Upper lobe of right lung (tissue), 1 donor: ENCODE measurements at regions not wholly inside any gene's neighbourhood (a gene's known extent, or its start where the extent isn't known, plus 50 kb on each side); places are given as distances from the start of the nearest gene placed in this dataset.
"Not testable (repeated sequence)": the region's sequence is repeated elsewhere in the genome, so short reads cannot be mapped to it uniquely, and the experiment has no call there.

Experiments
- ATAC-seq: fragments of 200-7000 bp; cut with Tn5 transposase; one replicate; pipeline ENCODE4 v1.9.1; 2020; ENCODE audit warnings: mild to moderate bottlenecking, moderate library complexity
- DNase-seq: peaks from one replicate; pipeline ENCODE4 v3.0.0-alpha.2; 2020
- H3K27ac ChIP-seq: fragments of 200-600 bp; one replicate; pipeline ENCODE4 v1.8.0; 2022
- H3K27me3 ChIP-seq: fragments of 200-600 bp; one replicate; pipeline ENCODE4 v1.8.0; 2022; ENCODE audit warnings: mild to moderate bottlenecking
- H3K36me3 ChIP-seq: fragments of 200-600 bp; one replicate; pipeline ENCODE4 v1.8.0; 2022
- H3K4me1 ChIP-seq: fragments of 200-600 bp; one replicate; pipeline ENCODE4 v1.8.0; 2022
- H3K4me3 ChIP-seq: fragments of 200-600 bp; one replicate; pipeline ENCODE4 v1.8.0; 2022; ENCODE audit warnings: mild to moderate bottlenecking
- H3K9me3 ChIP-seq: fragments of 200-600 bp; one replicate; pipeline ENCODE4 v1.8.0; 2022
- CTCF ChIP-seq: fragments of 200-600 bp; IDR thresholded peaks from one replicate; pipeline ENCODE4 v1.8.0; 2022; ENCODE audit warnings: antibody characterized with exemption
- intact Hi-C: fragments of 100-400 bp; cut with DNase I; formaldehyde crosslinking; loops from one replicate; pipeline ENCODE4 v1.11.0; 2022
- donor health status: DM: no; HTN: yes; CAD: no; lungs with severe emphysema.

GRCh38 chrX:121374471-121374870 is 327.1 kb downstream of the GLUD2 start:
- Histone ChIP-seq H3K36me3 (no peaks in the 10 kb centered on the region), H3K9me3 (no peaks in the 10 kb centered on the region), H3K27me3 (no peaks in the 10 kb centered on the region), H3K27ac (no peak overlapping the region), H3K4me1 (no peaks in the 10 kb centered on the region), H3K4me3 (no peak overlapping the region)
- intact Hi-C loops = no loop called here
- no peak for TF ChIP-seq CTCF
- ATAC-seq (no peak), DNase-seq (no peak)

DNA sequence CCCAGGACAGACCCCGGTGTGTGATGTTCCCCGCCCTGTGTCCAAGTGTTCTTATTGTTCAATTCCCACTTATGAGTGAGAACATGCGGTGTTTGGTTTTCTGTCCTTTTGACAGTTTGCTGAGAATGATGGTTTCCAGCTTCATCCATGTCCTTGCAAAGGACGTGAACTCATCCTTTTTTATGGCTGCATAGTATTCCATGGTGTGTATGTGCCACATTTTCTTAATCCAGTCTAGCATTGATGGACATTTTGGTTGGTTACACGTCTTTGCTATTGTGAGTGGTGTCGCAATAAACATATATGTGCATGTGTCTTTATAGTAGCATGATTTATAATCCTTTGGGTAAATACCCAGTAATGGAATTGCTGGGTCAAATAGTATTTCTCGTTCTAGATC is 334.5 kb downstream of the GLUD2 start:
- H3K36me3 ChIP-seq, DNase-seq, ATAC-seq, H3K9me3 ChIP-seq, H3K27me3 ChIP-seq, H3K27ac ChIP-seq, H3K4me1 ChIP-seq, H3K4me3 ChIP-seq, intact Hi-C loops: not testable (repeated sequence)

- Histone ChIP-seq H3K4me1 (no peaks in the 10 kb centered on the region), H3K4me3 (no peak overlapping the region), H3K27me3 (no peaks in the 10 kb centered on the region), H3K36me3 (no peaks in the 10 kb centered on the region), H3K9me3 (no peaks in the 10 kb centered on the region), H3K27ac (no peak overlapping the region)
- intact Hi-C loops = no loop called here
- ATAC-seq (no peak), DNase-seq (no peak)
- no peak for TF ChIP-seq CTCF
Observed at GRCh38 chrX:121389976-121390714, 342.7 kb downstream of the GLUD2 start.

GRCh38 chrX:121405826-121406225 is 358.4 kb downstream of the GLUD2 start:
- intact Hi-C loops = no loop called here
- Histone ChIP-seq H3K4me1 (no peaks in the 10 kb centered on the region), H3K27ac (no peak overlapping the region), H3K4me3 (no peak overlapping the region), H3K27me3 (no peaks in the 10 kb centered on the region), H3K36me3 (no peaks in the 10 kb centered on the region), H3K9me3 (no peaks in the 10 kb centered on the region)
- ATAC-seq = no peak
- DNase-seq = no peak
- no peak for TF ChIP-seq CTCF

DNA sequence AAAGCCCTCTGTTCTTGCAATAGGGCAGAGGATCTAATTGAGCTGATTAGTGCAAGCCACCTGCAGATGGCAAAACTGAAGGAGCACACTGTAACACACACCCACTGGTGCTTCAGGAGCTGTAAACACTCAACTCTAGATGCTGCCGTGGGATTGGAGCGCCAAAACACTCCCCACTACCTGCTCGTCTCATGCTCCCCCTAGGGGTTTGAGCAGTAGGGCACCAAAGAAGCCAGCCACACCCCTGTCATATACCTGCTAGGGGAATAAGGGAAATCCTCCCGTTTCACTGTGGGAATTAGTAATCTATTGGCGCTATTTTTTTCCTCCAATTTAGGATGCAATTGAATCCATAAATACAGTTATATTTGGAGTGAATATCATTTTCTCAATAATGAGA is 360.2 kb downstream of the GLUD2 start:
- Histone ChIP-seq H3K27ac (no peak overlapping the region), H3K4me3 (no peak overlapping the region), H3K36me3 (no peaks in the 10 kb centered on the region), H3K9me3 (no peaks in the 10 kb centered on the region), H3K27me3 (no peaks in the 10 kb centered on the region), H3K4me1 (no peaks in the 10 kb centered on the region)
- DNase-seq = no peak
- no peak for ATAC-seq
- intact Hi-C loops = no loop called here
- TF ChIP-seq CTCF = no peak

DNA sequence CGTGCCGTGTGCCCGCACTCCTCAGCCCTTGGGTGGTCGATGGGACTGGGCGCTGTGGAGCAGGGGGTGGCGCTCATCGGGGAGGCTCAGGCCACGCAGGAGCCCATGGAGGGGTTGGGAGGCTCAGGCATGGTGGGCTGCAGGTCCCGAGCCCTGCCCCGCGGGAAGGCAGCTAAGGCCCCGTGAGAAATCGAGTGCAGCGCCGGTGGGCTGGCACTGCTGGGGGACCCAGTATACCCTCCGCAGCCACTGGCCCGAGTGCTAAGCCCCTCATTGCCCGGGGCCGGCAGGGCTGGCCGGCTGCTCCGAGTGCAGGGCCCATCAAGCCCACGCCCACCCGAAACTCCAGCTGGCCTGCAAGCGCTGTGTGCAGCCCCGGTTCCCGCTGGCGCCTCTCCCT is 384.1 kb downstream of the GLUD2 start:
- H3K4me3 ChIP-seq, H3K9me3 ChIP-seq, H3K27me3 ChIP-seq, DNase-seq, intact Hi-C loops, H3K27ac ChIP-seq, H3K36me3 ChIP-seq, ATAC-seq, H3K4me1 ChIP-seq: not testable (repeated sequence)

GRCh38 chrX:121433289-121433688 is 385.9 kb downstream of the GLUD2 start:
- DNase-seq (no peak), ATAC-seq (no peak)
- no peaks in the 10 kb centered on the region for H3K9me3 ChIP-seq

DNA sequence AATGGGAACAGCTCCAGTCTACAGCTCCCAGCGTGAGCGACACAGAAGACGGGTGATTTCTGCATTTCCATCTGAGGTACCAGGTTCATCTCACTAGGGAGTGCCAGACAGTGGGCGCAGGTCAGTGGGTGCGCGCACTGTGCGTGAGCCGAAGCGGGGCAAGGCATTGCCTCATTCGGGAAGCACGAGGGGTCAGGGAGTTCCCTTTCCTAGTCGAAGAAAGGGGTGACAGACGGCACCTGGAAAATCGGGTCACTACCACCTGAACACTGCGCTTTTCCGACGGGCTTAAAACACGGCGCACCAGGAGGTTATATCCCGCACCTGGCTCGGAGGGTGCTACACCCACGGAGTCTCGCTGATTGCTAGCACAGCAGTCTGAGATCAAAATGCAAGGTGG is 390.3 kb downstream of the GLUD2 start:
- H3K9me3 ChIP-seq, H3K36me3 ChIP-seq, H3K4me3 ChIP-seq, H3K4me1 ChIP-seq, intact Hi-C loops, DNase-seq, H3K27ac ChIP-seq, ATAC-seq, H3K27me3 ChIP-seq: not testable (repeated sequence)

More at GRCh38 chrX:121433289-121433688, 385.9 kb downstream of the GLUD2 start:
- Histone ChIP-seq H3K4me3 (no peak overlapping the region), H3K27me3 (no peaks in the 10 kb centered on the region), H3K4me1 (no peaks in the 10 kb centered on the region), H3K36me3 (no peaks in the 10 kb centered on the region), H3K27ac (no peak overlapping the region)
- TF ChIP-seq CTCF = no peak
- intact Hi-C loops = no loop called here
